C4-2B (cell line): ENCODE measurements at regions not wholly inside any gene's neighbourhood (a gene's known extent, or its start where the extent isn't known, plus 50 kb on each side); places are given as distances from the start of the nearest gene placed in this dataset.

Source experiments
- H3K27ac ChIP-seq: fragments of 450-650 bp; 2 replicates; pipeline ENCODE4 v1.5.1; 2017
- ZFX ChIP-seq: fragments of 450-650 bp; IDR thresholded peaks from 2 replicates; pipeline ENCODE4 v1.6.1; 2017
- TF ChIP-seq, protein P1 (sequence below): fragments of 450-650 bp; conservative IDR thresholded peaks from 2 replicates; pipeline ENCODE4 v1.5.1; 2017; ENCODE audit warnings: mild to moderate bottlenecking

DNA sequence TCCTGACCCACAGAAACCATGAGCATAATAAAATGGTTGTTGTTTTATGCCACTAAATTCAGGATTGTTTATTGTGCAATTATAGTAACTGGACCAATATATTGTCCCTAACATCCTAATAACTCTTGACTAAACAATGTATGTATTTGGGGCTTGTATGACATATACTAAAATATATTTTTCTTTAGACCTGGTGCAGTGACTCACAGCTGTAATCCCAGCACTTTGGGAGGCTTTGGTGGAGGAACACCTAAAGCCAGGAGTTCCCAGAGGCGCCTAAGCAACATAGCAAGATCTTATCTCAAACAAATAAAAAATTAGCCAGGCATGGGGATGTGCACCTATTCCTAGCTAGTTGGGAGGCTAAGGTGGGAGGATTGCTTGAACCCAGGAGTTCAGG lies 180.4 kb downstream of the SUCNR1 start:
- H3K27ac ChIP-seq = no peak overlapping the region
- no peak for TF ChIP-seq ZFX
- TF ChIP-seq, protein P1, sequence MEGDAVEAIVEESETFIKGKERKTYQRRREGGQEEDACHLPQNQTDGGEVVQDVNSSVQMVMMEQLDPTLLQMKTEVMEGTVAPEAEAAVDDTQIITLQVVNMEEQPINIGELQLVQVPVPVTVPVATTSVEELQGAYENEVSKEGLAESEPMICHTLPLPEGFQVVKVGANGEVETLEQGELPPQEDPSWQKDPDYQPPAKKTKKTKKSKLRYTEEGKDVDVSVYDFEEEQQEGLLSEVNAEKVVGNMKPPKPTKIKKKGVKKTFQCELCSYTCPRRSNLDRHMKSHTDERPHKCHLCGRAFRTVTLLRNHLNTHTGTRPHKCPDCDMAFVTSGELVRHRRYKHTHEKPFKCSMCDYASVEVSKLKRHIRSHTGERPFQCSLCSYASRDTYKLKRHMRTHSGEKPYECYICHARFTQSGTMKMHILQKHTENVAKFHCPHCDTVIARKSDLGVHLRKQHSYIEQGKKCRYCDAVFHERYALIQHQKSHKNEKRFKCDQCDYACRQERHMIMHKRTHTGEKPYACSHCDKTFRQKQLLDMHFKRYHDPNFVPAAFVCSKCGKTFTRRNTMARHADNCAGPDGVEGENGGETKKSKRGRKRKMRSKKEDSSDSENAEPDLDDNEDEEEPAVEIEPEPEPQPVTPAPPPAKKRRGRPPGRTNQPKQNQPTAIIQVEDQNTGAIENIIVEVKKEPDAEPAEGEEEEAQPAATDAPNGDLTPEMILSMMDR = no peak

- H3K27ac ChIP-seq = no peak overlapping the region
- no peak for TF ChIP-seq ZFX
- TF ChIP-seq, protein P1 = no peak
Observed at GRCh38 chr3:152054315-152054714, 180.9 kb downstream of the SUCNR1 start.

GRCh38 chr3:152056073-152056472 lies 182.6 kb downstream of the SUCNR1 start:
- TF ChIP-seq ZFX = no peak
- TF ChIP-seq, protein P1 = no peak
- no peak overlapping the region for H3K27ac ChIP-seq

DNA sequence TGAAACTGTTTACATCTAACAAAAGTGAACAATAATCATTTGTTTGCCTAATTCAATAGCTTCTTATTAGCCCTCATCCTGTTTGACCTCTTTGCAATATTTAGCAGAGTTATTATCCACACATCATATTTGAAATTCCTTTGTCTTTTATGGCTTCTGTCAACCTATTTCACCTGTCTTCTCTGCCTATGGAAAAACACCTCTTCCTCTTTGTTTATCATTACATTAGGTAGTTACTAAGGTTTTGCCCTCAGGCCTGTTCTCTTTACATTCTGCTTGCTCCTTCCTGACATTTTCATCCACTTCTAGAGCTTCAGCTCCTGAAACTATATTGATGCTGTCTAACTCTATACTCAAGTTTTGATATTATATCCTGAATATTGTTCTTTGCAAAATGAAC lies 183.0 kb downstream of the SUCNR1 start:
- TF ChIP-seq, protein P1 = no peak
- TF ChIP-seq ZFX = no peak
- no peak overlapping the region for H3K27ac ChIP-seq

DNA sequence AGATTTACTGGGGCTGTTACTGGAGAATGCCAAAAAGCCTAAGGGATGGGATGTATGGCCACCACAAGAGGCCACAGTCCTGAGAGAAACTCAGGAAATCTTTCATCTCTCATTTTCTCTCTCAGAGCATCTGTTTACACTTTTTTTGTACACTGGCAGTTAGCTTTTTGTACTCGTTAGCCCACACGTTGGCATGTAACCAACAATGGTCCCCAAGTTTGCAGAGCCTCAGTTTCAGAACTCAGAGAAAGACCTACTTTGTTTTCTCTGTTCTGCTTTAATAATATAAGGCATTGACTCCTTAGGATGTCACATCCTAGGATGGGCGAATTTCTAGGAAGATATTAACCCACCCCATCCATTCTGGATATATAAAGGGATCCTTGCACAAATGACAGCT lies 183.5 kb downstream of the SUCNR1 start:
- H3K27ac ChIP-seq = no peak overlapping the region
- TF ChIP-seq, protein P1 = no peak
- TF ChIP-seq ZFX = no peak

DNA sequence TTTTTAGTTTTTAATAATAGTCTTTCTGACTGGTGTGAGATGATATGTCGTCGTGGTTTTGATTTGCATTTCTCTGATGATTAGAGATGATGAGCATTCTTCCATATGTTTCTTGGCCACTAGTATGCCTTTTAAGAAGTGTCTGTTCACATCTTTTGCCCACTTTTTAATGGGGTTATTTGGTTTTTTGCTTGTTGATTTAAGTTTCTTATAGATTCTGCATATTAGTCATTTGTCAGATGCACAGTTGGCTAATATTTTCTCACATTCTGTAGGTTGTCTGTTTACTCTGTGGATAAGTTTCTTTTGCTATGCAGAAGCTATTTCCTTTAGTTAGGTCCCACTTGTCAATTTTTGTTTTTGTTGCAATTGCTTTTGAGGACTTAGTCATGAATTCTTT lies 185.4 kb downstream of the SUCNR1 start:
- TF ChIP-seq ZFX = no peak
- TF ChIP-seq, protein P1 = no peak
- no peak overlapping the region for H3K27ac ChIP-seq

DNA sequence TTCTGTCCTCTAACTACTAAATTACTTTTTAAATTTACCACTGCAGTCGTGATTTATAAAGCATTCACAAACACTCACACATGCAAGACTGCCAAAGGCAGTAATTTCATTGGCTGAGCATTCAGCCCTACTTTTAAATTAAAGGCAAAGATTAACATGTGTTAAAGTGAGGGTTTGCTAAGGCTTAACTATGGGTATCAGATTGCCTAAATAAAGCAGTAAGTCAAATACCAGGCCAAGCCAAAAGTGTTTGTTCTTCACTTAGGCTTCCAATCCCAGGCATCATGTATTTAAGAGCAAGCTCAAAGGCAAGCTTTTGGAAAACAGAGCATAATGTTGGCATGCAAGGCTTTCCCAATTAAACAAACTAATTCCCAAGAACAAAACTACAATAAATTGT lies 187.3 kb downstream of the SUCNR1 start:
- no peak overlapping the region for H3K27ac ChIP-seq
- no peak for TF ChIP-seq ZFX
- TF ChIP-seq, protein P1 = no peak
